ENCODE measurements at regions not wholly inside any gene's neighbourhood (a gene's known extent, or its start where the extent isn't known, plus 50 kb on each side); places are given as distances from the start of the nearest gene placed in this dataset.

DNA sequence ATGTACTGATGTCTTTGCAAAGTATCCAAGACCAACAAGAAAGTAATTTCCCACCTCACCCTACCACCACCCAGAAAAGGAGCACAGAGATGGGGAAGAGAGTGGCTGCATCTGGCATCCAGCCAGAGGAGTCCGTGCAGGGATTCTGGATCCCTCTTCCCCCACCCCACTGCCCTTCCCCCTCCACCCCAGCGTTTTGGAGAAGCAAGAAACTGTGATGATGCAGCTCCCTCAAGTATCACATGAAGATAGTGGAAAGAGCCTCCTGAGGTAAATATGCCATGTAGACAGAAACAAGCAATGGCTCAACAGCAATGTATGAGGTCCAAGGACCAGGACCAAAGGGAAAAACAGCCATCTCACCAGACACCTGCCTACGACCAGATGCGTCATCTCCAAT, 153.8 kb downstream of the DEPDC1B start:
- no peaks in the 10 kb centered on the region for H4K20me1 ChIP-seq (ENCODE audit: insufficient read depth, low read length)
- TF ChIP-seq MAFK (conservative IDR thresholded peaks at IDR 0.05 in 1 of 2, IDR thresholded peaks at IDR 0.05 in 1 of 2; ENCODE audit: low read length in 2 of 2) (peak; percentile 36 to 50; a peak in 3 of 4 replicates), RORA (CRISPR knock-in tag; IDR thresholded peaks at IDR 0.05) (no peak), MAFF (IDR thresholded peaks at IDR 0.05; ENCODE audit: low read depth, low read length) (peak; percentile 41)

DNA sequence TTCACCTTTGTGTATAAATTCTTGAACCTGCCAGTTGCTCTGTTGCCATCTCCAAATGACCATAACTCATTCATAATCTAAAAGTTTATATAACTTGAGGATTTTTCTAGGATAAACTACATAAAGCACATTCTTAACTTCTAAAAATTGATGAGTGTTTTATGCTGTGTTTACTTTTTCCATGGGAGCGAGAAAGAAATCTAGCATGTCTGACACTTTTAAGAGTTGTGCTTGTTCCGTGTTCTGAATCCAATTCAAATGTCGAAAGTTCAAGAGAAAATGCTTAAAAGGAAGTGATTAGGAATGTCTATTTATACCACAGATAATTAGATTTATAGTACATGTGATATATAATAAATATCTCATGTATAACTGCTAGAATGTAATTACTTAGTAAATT, 154.4 kb downstream of the DEPDC1B start:
- Histone ChIP-seq H3K27ac (ENCODE audit: extremely low read length, insufficient read depth, low read length) (no peak overlapping the region), H3K9ac (ENCODE audit: insufficient read depth, low read depth, low read length) (no peak overlapping the region), H3K4me1 (ENCODE audit: insufficient read depth, low read length) (peaks cover 25% of the 10 kb centered on the region), H3K9me3 (ENCODE audit: low read length) (no peaks in the 10 kb centered on the region), H3K79me2 (ENCODE audit: insufficient read depth, low read length) (no peaks in the 10 kb centered on the region), H3K4me2 (ENCODE audit: low read depth, low read length) (no peak overlapping the region), H2AFZ (ENCODE audit: low read length) (no peak overlapping the region), H3K27me3 (ENCODE audit: control insufficient read depth in 1 of 2, insufficient read depth in 2 of 2, low read length in 2 of 2) (no peaks in the 10 kb centered on the region), H4K20me1 (ENCODE audit: insufficient read depth, low read length) (no peaks in the 10 kb centered on the region), H3K36me3 (replicated peaks in 1 of 2; ENCODE audit: control insufficient read depth in 1 of 2, insufficient read depth in 2 of 2, low read length in 2 of 2) (no peaks in the 10 kb centered on the region), H3K4me3 (replicated peaks in 1 of 3; ENCODE audit: insufficient read depth in 1 of 3, low read depth in 2 of 3, low read length in 3 of 3) (no peak overlapping the region)
- ATAC-seq, result no peak
- CTCF ChIA-PET (ENCODE audit: low intra/inter-chr PET ratio, low total read pairs), result no interaction called here
- POLR2A ChIA-PET, result no interaction called here
- no peak for FAIRE-seq
- BruUV-seq (replicated peaks), result no TSS peak
- intact Hi-C loops (cut with micrococcal nuclease; ENCODE audit: unreplicated experiment) (no loop called here), in situ Hi-C loops (cut with HindIII; ENCODE audit: extremely low pct_ligation_motif_present, low pct_unique_long_range_greater_than_20kb) (no loop called here)
- DNase-seq (ENCODE audit: low spot score), result no peak
- 95% methylated on average over 3 of the region's 3 CpGs for WGBS (ENCODE audit: low lambda C conversion rate)
- TF ChIP-seq NCOR1 (IDR thresholded peaks at IDR 0.05; ENCODE audit: borderline replicate concordance, low read length), result no peak
- TF ChIP-seq MIXL1 (CRISPR knock-in tag; IDR thresholded peaks at IDR 0.05), result no peak
- no peak for TF ChIP-seq MAZ (IDR thresholded peaks at IDR 0.05; ENCODE audit: borderline replicate concordance, low read depth, low read length)
- TF ChIP-seq MAZ (CRISPR knock-in tag; IDR thresholded peaks at IDR 0.05; ENCODE audit: low read depth), result no peak
- no peak for TF ChIP-seq CREB1 (IDR thresholded peaks at IDR 0.05)
- TF ChIP-seq CREB1 (CRISPR knock-in tag; IDR thresholded peaks at IDR 0.05), result no peak
- TF ChIP-seq, protein P1, sequence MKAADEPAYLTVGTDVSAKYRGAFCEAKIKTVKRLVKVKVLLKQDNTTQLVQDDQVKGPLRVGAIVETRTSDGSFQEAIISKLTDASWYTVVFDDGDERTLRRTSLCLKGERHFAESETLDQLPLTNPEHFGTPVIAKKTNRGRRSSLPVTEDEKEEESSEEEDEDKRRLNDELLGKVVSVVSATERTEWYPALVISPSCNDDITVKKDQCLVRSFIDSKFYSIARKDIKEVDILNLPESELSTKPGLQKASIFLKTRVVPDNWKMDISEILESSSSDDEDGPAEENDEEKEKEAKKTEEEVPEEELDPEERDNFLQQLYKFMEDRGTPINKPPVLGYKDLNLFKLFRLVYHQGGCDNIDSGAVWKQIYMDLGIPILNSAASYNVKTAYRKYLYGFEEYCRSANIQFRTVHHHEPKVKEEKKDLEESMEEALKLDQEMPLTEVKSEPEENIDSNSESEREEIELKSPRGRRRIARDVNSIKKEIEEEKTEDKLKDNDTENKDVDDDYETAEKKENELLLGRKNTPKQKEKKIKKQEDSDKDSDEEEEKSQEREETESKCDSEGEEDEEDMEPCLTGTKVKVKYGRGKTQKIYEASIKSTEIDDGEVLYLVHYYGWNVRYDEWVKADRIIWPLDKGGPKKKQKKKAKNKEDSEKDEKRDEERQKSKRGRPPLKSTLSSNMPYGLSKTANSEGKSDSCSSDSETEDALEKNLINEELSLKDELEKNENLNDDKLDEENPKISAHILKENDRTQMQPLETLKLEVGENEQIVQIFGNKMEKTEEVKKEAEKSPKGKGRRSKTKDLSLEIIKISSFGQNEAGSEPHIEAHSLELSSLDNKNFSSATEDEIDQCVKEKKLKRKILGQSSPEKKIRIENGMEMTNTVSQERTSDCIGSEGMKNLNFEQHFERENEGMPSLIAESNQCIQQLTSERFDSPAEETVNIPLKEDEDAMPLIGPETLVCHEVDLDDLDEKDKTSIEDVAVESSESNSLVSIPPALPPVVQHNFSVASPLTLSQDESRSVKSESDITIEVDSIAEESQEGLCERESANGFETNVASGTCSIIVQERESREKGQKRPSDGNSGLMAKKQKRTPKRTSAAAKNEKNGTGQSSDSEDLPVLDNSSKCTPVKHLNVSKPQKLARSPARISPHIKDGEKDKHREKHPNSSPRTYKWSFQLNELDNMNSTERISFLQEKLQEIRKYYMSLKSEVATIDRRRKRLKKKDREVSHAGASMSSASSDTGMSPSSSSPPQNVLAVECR (CRISPR knock-in tag; IDR thresholded peaks at IDR 0.05; ENCODE audit: borderline replicate concordance), result no peak
- TF ChIP-seq JDP2 (CRISPR knock-in tag; IDR thresholded peaks at IDR 0.05; ENCODE audit: borderline replicate concordance), result no peak
- TF ChIP-seq, protein P2, sequence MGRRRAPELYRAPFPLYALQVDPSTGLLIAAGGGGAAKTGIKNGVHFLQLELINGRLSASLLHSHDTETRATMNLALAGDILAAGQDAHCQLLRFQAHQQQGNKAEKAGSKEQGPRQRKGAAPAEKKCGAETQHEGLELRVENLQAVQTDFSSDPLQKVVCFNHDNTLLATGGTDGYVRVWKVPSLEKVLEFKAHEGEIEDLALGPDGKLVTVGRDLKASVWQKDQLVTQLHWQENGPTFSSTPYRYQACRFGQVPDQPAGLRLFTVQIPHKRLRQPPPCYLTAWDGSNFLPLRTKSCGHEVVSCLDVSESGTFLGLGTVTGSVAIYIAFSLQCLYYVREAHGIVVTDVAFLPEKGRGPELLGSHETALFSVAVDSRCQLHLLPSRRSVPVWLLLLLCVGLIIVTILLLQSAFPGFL (CRISPR knock-in tag; IDR thresholded peaks at IDR 0.05), result no peak
- no peak for TF ChIP-seq ZNF441 (CRISPR knock-in tag; IDR thresholded peaks at IDR 0.05; ENCODE audit: borderline replicate concordance)
- no peak for TF ChIP-seq SKI (IDR thresholded peaks at IDR 0.05; ENCODE audit: partially characterized antibody)
- no peak for TF ChIP-seq ZNF382 (CRISPR knock-in tag; IDR thresholded peaks at IDR 0.05; ENCODE audit: borderline replicate concordance)
- no peak for TF ChIP-seq HMG20B (CRISPR knock-in tag; conservative IDR thresholded peaks at IDR 0.05)
- no peak for TF ChIP-seq MTF1 (CRISPR knock-in tag; IDR thresholded peaks at IDR 0.05)

More for the DNA sequence above, 153.8 kb downstream of the DEPDC1B start:
- Histone ChIP-seq H3K9ac (ENCODE audit: insufficient read depth, low read depth, low read length) (no peak overlapping the region), H3K36me3 (replicated peaks in 1 of 2; ENCODE audit: control insufficient read depth in 1 of 2, insufficient read depth in 2 of 2, low read length in 2 of 2) (no peaks in the 10 kb centered on the region), H3K79me2 (ENCODE audit: insufficient read depth, low read length) (no peaks in the 10 kb centered on the region), H2AFZ (ENCODE audit: low read length) (no peak overlapping the region), H3K4me3 (replicated peaks in 1 of 3; ENCODE audit: insufficient read depth in 1 of 3, low read depth in 2 of 3, low read length in 3 of 3) (no peak overlapping the region), H3K27ac (ENCODE audit: extremely low read length, insufficient read depth, low read length) (no peak overlapping the region), H3K4me2 (ENCODE audit: low read depth, low read length) (no peak overlapping the region), H3K27me3 (ENCODE audit: control insufficient read depth in 1 of 2, insufficient read depth in 2 of 2, low read length in 2 of 2) (no peaks in the 10 kb centered on the region), H3K4me1 (ENCODE audit: insufficient read depth, low read length) (peaks cover 18% of the 10 kb centered on the region), H3K9me3 (ENCODE audit: low read length) (no peaks in the 10 kb centered on the region)
- WGBS (ENCODE audit: low lambda C conversion rate), result 78% methylated on average over 4 of the region's 4 CpGs
- ChIA-PET POLR2A (no interaction called here), CTCF (ENCODE audit: low intra/inter-chr PET ratio, low total read pairs) (no interaction called here)
- intact Hi-C loops (cut with micrococcal nuclease; ENCODE audit: unreplicated experiment) (no loop called here), in situ Hi-C loops (cut with HindIII; ENCODE audit: extremely low pct_ligation_motif_present, low pct_unique_long_range_greater_than_20kb) (no loop called here)
- no peak for ATAC-seq
- no peak for FAIRE-seq
- no peak for DNase-seq (ENCODE audit: low spot score)
- no TSS peak for BruUV-seq (replicated peaks)
